ENCODE measurements at regions not wholly inside any gene's neighbourhood (a gene's known extent, or its start where the extent isn't known, plus 50 kb on each side); places are given as distances from the start of the nearest gene placed in this dataset.
"Not testable (repeated sequence)": the region's sequence is repeated elsewhere in the genome, so short reads cannot be mapped to it uniquely, and the experiment has no call there.

DNA sequence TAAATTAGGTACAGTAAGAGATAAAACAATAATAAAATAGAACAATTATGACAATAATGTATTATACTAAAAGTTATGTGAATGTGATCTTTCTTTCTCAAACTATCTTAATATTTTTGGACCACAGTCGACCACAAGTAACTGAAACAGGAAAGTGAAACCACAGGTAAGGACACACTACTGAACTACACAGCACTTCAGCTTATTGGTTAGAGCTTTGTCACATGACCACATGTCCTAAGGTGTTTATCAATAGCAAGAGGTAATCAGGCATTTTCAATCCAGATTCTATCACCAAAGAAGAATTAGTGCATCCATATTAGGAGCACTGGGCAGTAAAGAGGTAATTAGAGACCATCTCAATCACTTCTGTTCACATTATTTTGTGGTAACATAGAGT lies 392.8 kb downstream of the RSL24D1 start:
- DNase-seq (ENCODE audit: low spot score) = no peak
- in situ Hi-C loops (cut with MboI; ENCODE audit: low sequenced_read_pairs, unreplicated experiment) = no loop called here
- TF ChIP-seq, protein P1, sequence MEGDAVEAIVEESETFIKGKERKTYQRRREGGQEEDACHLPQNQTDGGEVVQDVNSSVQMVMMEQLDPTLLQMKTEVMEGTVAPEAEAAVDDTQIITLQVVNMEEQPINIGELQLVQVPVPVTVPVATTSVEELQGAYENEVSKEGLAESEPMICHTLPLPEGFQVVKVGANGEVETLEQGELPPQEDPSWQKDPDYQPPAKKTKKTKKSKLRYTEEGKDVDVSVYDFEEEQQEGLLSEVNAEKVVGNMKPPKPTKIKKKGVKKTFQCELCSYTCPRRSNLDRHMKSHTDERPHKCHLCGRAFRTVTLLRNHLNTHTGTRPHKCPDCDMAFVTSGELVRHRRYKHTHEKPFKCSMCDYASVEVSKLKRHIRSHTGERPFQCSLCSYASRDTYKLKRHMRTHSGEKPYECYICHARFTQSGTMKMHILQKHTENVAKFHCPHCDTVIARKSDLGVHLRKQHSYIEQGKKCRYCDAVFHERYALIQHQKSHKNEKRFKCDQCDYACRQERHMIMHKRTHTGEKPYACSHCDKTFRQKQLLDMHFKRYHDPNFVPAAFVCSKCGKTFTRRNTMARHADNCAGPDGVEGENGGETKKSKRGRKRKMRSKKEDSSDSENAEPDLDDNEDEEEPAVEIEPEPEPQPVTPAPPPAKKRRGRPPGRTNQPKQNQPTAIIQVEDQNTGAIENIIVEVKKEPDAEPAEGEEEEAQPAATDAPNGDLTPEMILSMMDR (IDR thresholded peaks at IDR 0.05; ENCODE audit: borderline replicate concordance, control extremely low read depth, extremely low read depth, insufficient read depth, missing control alignments) = no peak

DNA sequence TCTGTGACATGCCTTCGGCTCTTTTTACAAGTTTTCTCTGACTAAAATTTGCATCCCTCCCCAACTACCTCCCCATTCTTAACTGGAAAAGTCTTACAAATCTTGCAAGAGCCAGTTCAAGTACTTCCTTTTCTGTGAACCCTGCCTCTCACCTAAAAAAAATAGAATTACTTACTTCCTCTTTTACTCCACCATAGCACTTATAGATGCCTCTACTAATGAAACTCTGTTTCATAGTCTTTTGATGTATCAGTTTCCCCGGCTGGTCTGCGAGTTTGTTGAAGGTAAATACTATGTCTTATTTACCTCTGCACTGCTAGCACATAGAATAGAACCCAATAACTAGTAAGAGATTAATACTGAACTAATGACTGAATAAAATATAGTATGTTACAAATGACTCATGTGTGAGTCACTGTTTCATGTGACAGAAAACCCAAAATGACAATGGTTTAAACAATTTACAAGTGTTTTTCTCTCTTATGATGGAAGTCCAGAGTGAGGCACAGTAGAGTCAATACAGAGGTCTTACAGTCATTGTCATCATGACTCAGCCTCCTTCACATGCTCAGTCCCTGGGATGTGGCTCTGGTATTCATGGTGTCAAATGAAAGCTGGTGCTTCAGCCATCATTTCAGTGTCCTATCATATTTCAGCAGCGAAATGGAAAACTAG lies 393.5 kb downstream of the RSL24D1 start:
- no peak for DNase-seq (ENCODE audit: low spot score)

GRCh38 chr15:54792526-54792925 lies 404.2 kb downstream of the RSL24D1 start:
- DNase-seq (ENCODE audit: low spot score) = no peak
- in situ Hi-C loops (cut with MboI; ENCODE audit: low sequenced_read_pairs, unreplicated experiment) = no loop called here
- TF ChIP-seq, protein P1 (IDR thresholded peaks at IDR 0.05; ENCODE audit: borderline replicate concordance, control extremely low read depth, extremely low read depth, insufficient read depth, missing control alignments) = no peak

More for the DNA sequence above, 393.5 kb downstream of the RSL24D1 start:
- TF ChIP-seq, protein P1 (IDR thresholded peaks at IDR 0.05; ENCODE audit: borderline replicate concordance, control extremely low read depth, extremely low read depth, insufficient read depth, missing control alignments) = no peak
- in situ Hi-C loops (cut with MboI; ENCODE audit: low sequenced_read_pairs, unreplicated experiment) = no loop called here

- DNase-seq (ENCODE audit: low spot score) = no peak
- in situ Hi-C loops (cut with MboI; ENCODE audit: low sequenced_read_pairs, unreplicated experiment) = no loop called here
- TF ChIP-seq, protein P1 (IDR thresholded peaks at IDR 0.05; ENCODE audit: borderline replicate concordance, control extremely low read depth, extremely low read depth, insufficient read depth, missing control alignments) = no peak
Observed at GRCh38 chr15:54790693-54791092, 406.0 kb downstream of the RSL24D1 start.

DNA sequence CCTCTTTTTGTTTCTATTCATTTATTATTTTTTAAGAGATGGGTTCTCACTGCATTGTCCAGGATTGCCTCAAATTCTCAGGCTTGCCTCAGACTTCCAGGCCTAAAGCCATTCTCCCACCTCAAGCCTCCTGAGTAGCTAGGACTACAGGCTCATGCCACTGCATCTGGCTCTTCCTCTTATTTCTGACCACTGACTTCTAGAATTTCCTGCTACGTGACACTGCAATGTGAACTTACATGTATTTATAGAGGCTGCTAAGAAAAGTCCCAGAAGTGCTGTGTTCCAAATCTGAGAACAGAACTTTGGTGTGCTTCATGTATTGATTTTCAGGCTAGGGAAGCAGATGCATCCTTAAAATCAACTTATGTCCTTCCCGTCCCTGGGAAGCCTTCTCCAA lies 407.4 kb downstream of the RSL24D1 start:
- TF ChIP-seq, protein P1 (IDR thresholded peaks at IDR 0.05; ENCODE audit: borderline replicate concordance, control extremely low read depth, extremely low read depth, insufficient read depth, missing control alignments) = no peak
- DNase-seq (ENCODE audit: low spot score) = no peak
- in situ Hi-C loops (cut with MboI; ENCODE audit: low sequenced_read_pairs, unreplicated experiment) = no loop called here

- in situ Hi-C loops (cut with MboI; ENCODE audit: low sequenced_read_pairs, unreplicated experiment) = not testable (repeated sequence)
Observed at GRCh38 chr15:54781220-54781619, 415.5 kb downstream of the RSL24D1 start.

DNA sequence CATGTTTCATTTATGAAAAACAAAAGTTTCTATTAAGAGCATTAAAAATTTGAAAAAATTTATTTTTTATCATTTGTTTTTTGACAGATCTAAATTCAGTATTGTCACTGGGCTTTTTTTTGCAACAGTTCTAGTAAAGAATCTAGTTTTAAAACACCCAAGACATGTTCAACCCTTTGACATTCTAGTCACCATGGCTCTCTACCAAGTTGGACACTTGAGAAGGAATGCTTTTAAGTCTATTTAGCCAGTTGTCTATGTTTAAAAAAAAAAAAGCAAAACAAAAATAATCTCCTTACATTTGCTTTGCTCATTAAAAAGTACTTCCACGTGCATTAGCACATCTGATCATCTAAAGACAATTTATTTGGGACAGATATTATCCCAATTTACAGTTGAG lies 417.5 kb downstream of the RSL24D1 start:
- in situ Hi-C loops (cut with MboI; ENCODE audit: low sequenced_read_pairs, unreplicated experiment) = no loop called here
- TF ChIP-seq, protein P1 (IDR thresholded peaks at IDR 0.05; ENCODE audit: borderline replicate concordance, control extremely low read depth, extremely low read depth, insufficient read depth, missing control alignments) = no peak

More at GRCh38 chr15:54781220-54781619, 415.5 kb downstream of the RSL24D1 start:
- not testable (repeated sequence) for DNase-seq (ENCODE audit: low spot score)

More for the DNA sequence above, 417.5 kb downstream of the RSL24D1 start:
- no peak for DNase-seq (ENCODE audit: low spot score)

All from GM13976 (cell line).